H1 (cell line): ENCODE measurements at regions not wholly inside any gene's neighbourhood (a gene's known extent, or its start where the extent isn't known, plus 50 kb on each side); places are given as distances from the start of the nearest gene placed in this dataset.

Experiments
- CTCF ChIA-PET: fragments of 300-600 bp; sonication (Branson Sonifier 250); formaldehyde crosslinking; loops from one replicate; lab custom pipeline; 2021; ENCODE audit not compliant: partially characterized antibody; lab: Charles Lee
- POLR2A ChIA-PET: fragments of 300-600 bp; sonication (Branson Sonifier 250); formaldehyde crosslinking; loops from one replicate; lab custom pipeline; 2021; ENCODE audit warnings: inconsistent platforms; ENCODE audit not compliant: partially characterized antibody; lab: Charles Lee
- DNase-seq, 2 experiments: peaks; one replicate each; pipeline versions ENCODE4 v3.0.0 to v3.0.0-alpha.2; 2010 to 2022; ENCODE audit warnings: low spot score in 2 of 2, low read depth in 1 of 2, mixed read lengths in 1 of 2
- FAIRE-seq: peaks from 2 replicates; lab custom pipeline; 2011; peaks lifted over from hg19 to GRCh38; lab: Jason Lieb, UNC
- H2AFZ ChIP-seq: 2 replicates; pipeline ENCODE4 v1.8.1; 2012; ENCODE audit warnings: low read length, inconsistent platforms
- H2AK5ac ChIP-seq: 2 replicates; pipeline ENCODE4 v1.6.1; 2013; ENCODE audit warnings: low read depth, low read length
- H2BK120ac ChIP-seq: replicated peaks from 2 replicates; pipeline ENCODE3; 2013; ENCODE audit warnings: low read depth, low read length, inconsistent platforms
- H2BK12ac ChIP-seq: 2 replicates; pipeline ENCODE4 v1.6.1; 2013; ENCODE audit warnings: low read depth, low read length
- H2BK15ac ChIP-seq: 2 replicates; pipeline ENCODE4 v1.6.1; 2013; ENCODE audit warnings: low read length
- H2BK20ac ChIP-seq: 2 replicates; pipeline ENCODE4 v1.6.1; 2013; ENCODE audit warnings: low read length
- H2BK5ac ChIP-seq: 2 replicates; pipeline ENCODE4 v1.6.1; 2013; ENCODE audit warnings: low read depth, low read length
- H3K14ac ChIP-seq: 2 replicates; pipeline ENCODE4 v1.6.1; 2013; ENCODE audit warnings: inconsistent platforms; ENCODE audit not compliant: insufficient read length
- H3K18ac ChIP-seq: 2 replicates; pipeline ENCODE4 v1.6.1; 2013; ENCODE audit warnings: low read length; ENCODE audit errors: extremely low read depth
- H3K23ac ChIP-seq: 2 replicates; pipeline ENCODE4 v1.6.1; 2013; ENCODE audit warnings: inconsistent platforms; ENCODE audit not compliant: insufficient read length
- H3K23me2 ChIP-seq: 2 replicates; pipeline ENCODE4 v1.6.1; 2013; ENCODE audit warnings: low read depth, low read length
- H3K27ac ChIP-seq: 2 replicates; pipeline ENCODE4 v1.6.1; 2011; ENCODE audit warnings: low read depth, low read length, inconsistent platforms
- H3K27me3 ChIP-seq, 4 experiments: replicated peaks in 1 of 4; 1 replicate in 1 of 4; 2 replicates in 3 of 4; pipeline versions ENCODE4 v1.6.1 to v1.8.1; 2011 to 2013; ENCODE audit warnings: low read length in 3 of 4, mild to moderate bottlenecking in 3 of 4, inconsistent platforms in 2 of 4, mixed read lengths in 2 of 4, moderate library complexity in 1 of 4; ENCODE audit not compliant: control insufficient read depth in 3 of 4, insufficient read depth in 3 of 4; ENCODE audit errors: extremely low read depth in 1 of 4
- H3K36me3 ChIP-seq, 4 experiments: 2 replicates each; pipeline versions ENCODE4 v1.6.1 to v1.8.1; 2011 to 2013; ENCODE audit warnings: mild to moderate bottlenecking in 4 of 4, low read length in 3 of 4, moderate library complexity in 2 of 4, control low read depth in 1 of 4, inconsistent platforms in 1 of 4; ENCODE audit not compliant: insufficient read depth in 4 of 4, control insufficient read depth in 2 of 4
- H3K4ac ChIP-seq: replicated peaks from 2 replicates; pipeline ENCODE3; 2013; ENCODE audit warnings: low read length, low read depth, mixed read lengths, inconsistent platforms; ENCODE audit not compliant: insufficient read length
- H3K4me1 ChIP-seq, 4 experiments: replicated peaks in 1 of 4; 1 replicate in 1 of 4; 2 replicates in 3 of 4; pipeline versions ENCODE4 v1.6.1 to v1.8.1; 2011 to 2013; ENCODE audit warnings: low read length in 3 of 4, inconsistent platforms in 2 of 4, mixed read lengths in 1 of 4; ENCODE audit not compliant: insufficient read depth in 4 of 4, control insufficient read depth in 3 of 4
- H3K4me2 ChIP-seq, 2 experiments: 2 replicates each; pipeline versions ENCODE4 v1.6.1 to v1.8.1; 2011 to 2013; ENCODE audit warnings: low read depth in 2 of 2, low read length in 2 of 2, control low read depth in 1 of 2, inconsistent platforms in 1 of 2, mild to moderate bottlenecking in 1 of 2; ENCODE audit not compliant: insufficient read depth in 1 of 2
- H3K4me3 ChIP-seq, 4 experiments: fragments of 200-600, 300-600 bp in 1 of 4; sonication (generic), shearing (Covaris generic), sonication (Bioruptor Twin) in 1 of 4; 2 replicates each; pipeline versions ENCODE4 v1.5.1 to v1.8.1; 2011 to 2016; ENCODE audit warnings: low read length in 4 of 4, low read depth in 3 of 4, control low read depth in 2 of 4, inconsistent platforms in 2 of 4, mild to moderate bottlenecking in 2 of 4, mixed read lengths in 1 of 4, moderate library complexity in 1 of 4; ENCODE audit not compliant: insufficient read depth in 2 of 4; ENCODE audit errors: extremely low read depth in 1 of 4
- H3K56ac ChIP-seq: replicated peaks from 2 replicates; pipeline ENCODE3; 2013; ENCODE audit warnings: low read depth, mild to moderate bottlenecking, mixed read lengths, low read length, inconsistent platforms; ENCODE audit not compliant: insufficient read length
- H3K79me1 ChIP-seq: 2 replicates; pipeline ENCODE4 v1.6.1; 2013; ENCODE audit warnings: low read depth, low read length, control low read depth
- H3K79me2 ChIP-seq, 2 experiments: 2 replicates each; pipeline versions ENCODE4 v1.6.1 to v1.8.1; 2012 to 2013; ENCODE audit warnings: low read length in 2 of 2, mild to moderate bottlenecking in 2 of 2, inconsistent platforms in 1 of 2; ENCODE audit not compliant: insufficient read depth in 2 of 2, control insufficient read depth in 1 of 2
- H3K9ac ChIP-seq, 4 experiments: replicated peaks in 1 of 4; 1 replicate in 1 of 4; 2 replicates in 3 of 4; pipeline versions ENCODE4 v1.6.1 to v1.8.1; 2011 to 2013; ENCODE audit warnings: low read depth in 3 of 4, low read length in 3 of 4, control low read depth in 2 of 4, mild to moderate bottlenecking in 2 of 4, moderate library complexity in 2 of 4, inconsistent platforms in 1 of 4; ENCODE audit errors: extremely low read depth in 1 of 4
- H3K9me3 ChIP-seq, 2 experiments: 2 replicates each; pipeline versions ENCODE4 v1.6.1 to v1.8.1; 2012 to 2013; ENCODE audit warnings: mild to moderate bottlenecking in 2 of 2, moderate library complexity in 2 of 2, control low read depth in 1 of 2, inconsistent platforms in 1 of 2, low read depth in 1 of 2, low read length in 1 of 2, mixed read lengths in 1 of 2; ENCODE audit not compliant: insufficient read depth in 2 of 2
- H4K20me1 ChIP-seq, 2 experiments: replicated peaks in 1 of 2; 2 replicates each; pipeline versions ENCODE3 to v1.8.1; 2011 to 2013; ENCODE audit warnings: inconsistent platforms in 2 of 2, low read length in 2 of 2, mild to moderate bottlenecking in 1 of 2; ENCODE audit not compliant: insufficient read depth in 2 of 2, control insufficient read depth in 1 of 2
- H4K5ac ChIP-seq: 2 replicates; pipeline ENCODE4 v1.6.1; 2013; ENCODE audit warnings: low read length, low read depth, mixed read lengths, inconsistent platforms; ENCODE audit not compliant: insufficient read length
- H4K8ac ChIP-seq: 2 replicates; pipeline ENCODE4 v1.8.0; 2013; ENCODE audit warnings: mild to moderate bottlenecking, moderate library complexity, low read length, inconsistent platforms; ENCODE audit not compliant: insufficient read depth; ENCODE audit errors: extremely low read depth
- H4K91ac ChIP-seq: replicated peaks from 2 replicates; pipeline ENCODE3; 2013; ENCODE audit warnings: low read length, mixed read lengths, inconsistent platforms; ENCODE audit not compliant: insufficient read length
- EGR1 ChIP-seq: IDR thresholded peaks from 2 replicates; pipeline ENCODE4 v1.6.1; 2011; ENCODE audit warnings: low read depth, low read length, borderline replicate concordance
- SIRT6 ChIP-seq: IDR thresholded peaks from one replicate; pipeline ENCODE4 v1.7.1; 2012; ENCODE audit warnings: low read length, inconsistent platforms
- SP2 ChIP-seq: IDR thresholded peaks from 2 replicates; pipeline ENCODE4 v1.6.1; 2012; ENCODE audit warnings: mild to moderate bottlenecking, low read length, inconsistent platforms
- TAF7 ChIP-seq: optimal IDR thresholded peaks from 2 replicates; pipeline ENCODE3; 2011; ENCODE audit warnings: low read depth, mild to moderate bottlenecking, inconsistent platforms, low read length, moderate library complexity, borderline replicate concordance

- Histone ChIP-seq H3K79me1 (no peaks in the 10 kb centered on the region), H3K4me2 (no peak overlapping the region), H2BK20ac (no peak overlapping the region), H4K5ac (no peak overlapping the region), H3K79me2 (no peaks in the 10 kb centered on the region), H3K4me3 (no peak overlapping the region), H3K14ac (no peak overlapping the region), H2BK12ac (no peak overlapping the region), H3K56ac (no peak overlapping the region), H3K27ac (no peak overlapping the region), H3K9me3 (0 out of 4 replicates have a peak, but pooled peaks cover 0 to 3% of the 10 kb centered on the region in 2 experiments), H3K18ac (no peak overlapping the region), H3K36me3 (no peaks in the 10 kb centered on the region), H4K91ac (no peak overlapping the region), H3K23me2 (no peaks in the 10 kb centered on the region), H3K23ac (no peak overlapping the region), H3K27me3 (peaks cover 0 to 3% (median 2%) of the 10 kb centered on the region in 4 experiments; a peak in 2 of 7 replicates)
- ChIA-PET CTCF (interaction anchor here (0.6 kb wide), 1 partner anchor 912 kb away, joined by 3 read pairs; no protein-coding TSS in a partner anchor), POLR2A (no interaction called here)
- no peak for FAIRE-seq
- TF ChIP-seq EGR1 (no peak), TAF7 (no peak), SIRT6 (no peak), SP2 (no peak)
- TF ChIP-seq, all 59 proteins: peak for 0
- H2AFZ ChIP-seq, result no peak overlapping the region
- H3K9ac ChIP-seq, result no peak overlapping the region
- H2BK120ac ChIP-seq, result no peak overlapping the region
- no peak overlapping the region for H2AK5ac ChIP-seq
- H3K4ac ChIP-seq, result no peak overlapping the region
- no peak overlapping the region for H2BK5ac ChIP-seq
- H4K20me1 ChIP-seq, result no peaks in the 10 kb centered on the region
- H3K4me1 ChIP-seq, result no peaks in the 10 kb centered on the region
- H4K8ac ChIP-seq, result no peak overlapping the region
- DNase-seq, result no peak
- no peak overlapping the region for H2BK15ac ChIP-seq
Observed at GRCh38 chr2:220787251-220787650, 784.9 kb downstream of the EPHA4 start.
